Mucosa of descending colon (tissue), 3 donors: ENCODE measurements at regions not wholly inside any gene's neighbourhood (a gene's known extent, or its start where the extent isn't known, plus 50 kb on each side); places are given as distances from the start of the nearest gene placed in this dataset.

Experiments used
- ATAC-seq: fragments of 200-7000 bp; cut with Tn5 transposase; one replicate; pipeline ENCODE4 v1.9.1; 2020; ENCODE audit warnings: mild to moderate bottlenecking, moderate library complexity
- DNase-seq, 3 donors: peaks; one replicate each; pipeline ENCODE4 v3.0.0-alpha.2; 2020
- H3K36me3 ChIP-seq: fragments of 200-600 bp; one replicate; pipeline ENCODE4 v1.8.0; 2021; ENCODE audit warnings: low read depth, mild to moderate bottlenecking
- H3K4me1 ChIP-seq: fragments of 200-600 bp; one replicate; pipeline ENCODE4 v1.8.0; 2021; ENCODE audit warnings: low read depth, mild to moderate bottlenecking
- H3K4me3 ChIP-seq: fragments of 200-600 bp; one replicate; pipeline ENCODE4 v1.8.0; 2021; ENCODE audit warnings: mild to moderate bottlenecking
- H3K9me3 ChIP-seq: fragments of 200-600 bp; one replicate; pipeline ENCODE4 v1.8.0; 2021; ENCODE audit warnings: mild to moderate bottlenecking
- intact Hi-C, 2 donors: fragments of 100-400 bp; cut with DNase I in 1 of 2; cut with micrococcal nuclease in 1 of 2; formaldehyde crosslinking; loops; one replicate each; pipeline versions ENCODE4 v1.11.0 to v1.11.1; 2022; cut with DNase I, micrococcal nuclease
- TF ChIP-seq, protein P1 (sequence below): fragments of 200-600 bp; IDR thresholded peaks from one replicate; pipeline ENCODE4 v1.8.0; 2022; ENCODE audit warnings: antibody characterized with exemption, mild to moderate bottlenecking
- donor health status: DM: no; HTN: no; CAD: no; lungs with moderate emphysema.
- donor health status: DM: no; HTN: no; CAD: no.
- donor health status: DM: no; HTN: yes; CAD: no.

DNA sequence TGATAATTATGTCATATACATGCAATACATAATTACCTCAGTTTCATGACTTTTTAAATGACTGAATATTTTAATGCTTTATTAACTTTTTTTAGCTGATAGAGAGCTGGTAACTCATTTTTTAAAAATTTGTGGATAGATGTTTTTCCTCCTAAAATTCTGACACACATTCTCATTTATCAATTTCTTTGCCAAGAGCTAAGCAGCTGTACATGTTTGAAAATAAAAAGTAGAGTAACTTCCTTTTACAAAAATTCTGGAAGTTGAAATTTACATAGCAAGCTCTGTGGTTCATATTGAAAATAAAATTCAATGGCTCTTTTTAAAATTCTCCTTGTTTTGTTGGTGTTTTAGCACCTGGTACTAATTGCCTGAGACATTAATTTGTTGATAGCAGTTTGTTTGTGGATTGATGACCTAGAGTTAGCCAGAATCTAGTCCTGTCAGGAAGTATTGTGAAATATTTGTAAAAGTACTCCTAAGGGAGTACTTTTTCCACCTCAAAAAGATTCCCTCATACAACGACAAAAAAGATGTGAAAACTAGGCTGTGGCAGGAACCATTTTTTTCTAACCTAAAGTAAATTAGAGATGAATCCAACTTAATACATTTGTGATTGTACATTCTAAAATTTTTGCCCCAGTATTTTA lies 621.8 kb downstream of the BCKDHB start:
- intact Hi-C loops, result no loop called here
- Histone ChIP-seq H3K9me3 (no peaks in the 10 kb centered on the region), H3K4me3 (no peak overlapping the region), H3K36me3 (no peaks in the 10 kb centered on the region), H3K4me1 (no peaks in the 10 kb centered on the region)
- DNase-seq, result no peak
- TF ChIP-seq, protein P1, sequence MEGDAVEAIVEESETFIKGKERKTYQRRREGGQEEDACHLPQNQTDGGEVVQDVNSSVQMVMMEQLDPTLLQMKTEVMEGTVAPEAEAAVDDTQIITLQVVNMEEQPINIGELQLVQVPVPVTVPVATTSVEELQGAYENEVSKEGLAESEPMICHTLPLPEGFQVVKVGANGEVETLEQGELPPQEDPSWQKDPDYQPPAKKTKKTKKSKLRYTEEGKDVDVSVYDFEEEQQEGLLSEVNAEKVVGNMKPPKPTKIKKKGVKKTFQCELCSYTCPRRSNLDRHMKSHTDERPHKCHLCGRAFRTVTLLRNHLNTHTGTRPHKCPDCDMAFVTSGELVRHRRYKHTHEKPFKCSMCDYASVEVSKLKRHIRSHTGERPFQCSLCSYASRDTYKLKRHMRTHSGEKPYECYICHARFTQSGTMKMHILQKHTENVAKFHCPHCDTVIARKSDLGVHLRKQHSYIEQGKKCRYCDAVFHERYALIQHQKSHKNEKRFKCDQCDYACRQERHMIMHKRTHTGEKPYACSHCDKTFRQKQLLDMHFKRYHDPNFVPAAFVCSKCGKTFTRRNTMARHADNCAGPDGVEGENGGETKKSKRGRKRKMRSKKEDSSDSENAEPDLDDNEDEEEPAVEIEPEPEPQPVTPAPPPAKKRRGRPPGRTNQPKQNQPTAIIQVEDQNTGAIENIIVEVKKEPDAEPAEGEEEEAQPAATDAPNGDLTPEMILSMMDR, result no peak
- ATAC-seq, result no peak

DNA sequence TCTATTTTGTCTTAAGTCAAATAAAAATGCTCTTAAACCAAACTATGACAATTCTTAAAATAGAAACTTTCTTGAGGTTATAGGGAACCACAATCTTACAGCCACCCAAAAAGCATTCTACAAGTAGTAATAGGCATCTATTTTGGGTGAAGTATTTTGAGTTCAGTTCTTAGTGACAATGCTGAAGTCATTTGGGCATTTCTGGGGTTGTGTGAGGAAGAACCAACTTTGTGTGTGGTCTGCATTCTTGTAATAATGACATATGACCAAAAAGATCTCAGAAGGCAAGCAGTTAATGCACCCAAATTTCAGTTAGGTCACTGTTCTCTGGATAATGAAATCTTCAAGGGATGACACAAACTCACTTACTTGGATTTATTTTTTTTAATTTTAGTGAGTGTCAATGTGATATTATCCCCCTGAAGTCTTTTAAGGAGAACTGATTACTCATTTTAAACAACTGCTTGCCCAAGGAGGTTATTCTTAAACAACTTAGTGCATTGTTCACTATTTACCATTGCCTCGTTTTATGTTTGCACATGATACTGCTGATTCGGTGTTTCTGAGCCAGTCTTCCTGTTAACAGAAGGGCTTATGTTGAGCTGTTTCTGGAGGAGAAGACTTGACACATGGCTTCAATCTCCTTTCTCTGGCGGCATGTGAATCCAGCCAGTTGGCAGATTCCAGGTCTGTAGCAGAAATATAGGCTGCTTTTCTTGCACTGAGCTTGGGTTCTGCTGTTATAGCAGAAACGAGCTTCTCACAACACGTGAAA lies 618.9 kb downstream of the BCKDHB start:
- H3K4me1 ChIP-seq, result no peaks in the 10 kb centered on the region
- H3K9me3 ChIP-seq, result no peaks in the 10 kb centered on the region
- intact Hi-C loops, result no loop called here
- no peaks in the 10 kb centered on the region for H3K36me3 ChIP-seq
- DNase-seq (no peak), ATAC-seq (no peak)
- no peak overlapping the region for H3K4me3 ChIP-seq
- TF ChIP-seq, protein P1, result no peak

DNA sequence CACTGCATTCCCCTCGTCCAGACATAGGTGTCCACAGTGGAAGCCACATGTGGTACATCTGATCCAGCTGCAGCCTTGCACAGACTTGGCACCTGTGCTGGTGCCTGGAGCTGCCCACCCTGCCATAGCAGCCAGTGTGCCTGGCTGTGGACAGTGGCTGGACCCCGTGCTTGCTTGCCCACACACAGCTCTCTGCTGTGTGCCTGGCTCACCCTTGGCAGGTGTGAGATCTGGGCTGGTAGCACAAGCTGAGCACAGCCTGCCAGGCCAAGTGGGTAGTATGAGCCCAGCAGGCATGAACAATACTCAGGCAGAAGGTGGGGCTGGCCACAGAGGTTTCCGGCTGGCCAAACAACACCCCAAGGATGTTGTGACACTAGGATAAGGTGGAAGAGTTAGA lies 614.4 kb downstream of the BCKDHB start:
- no peak for ATAC-seq
- intact Hi-C loops, result no loop called here
- H3K36me3 ChIP-seq, result no peaks in the 10 kb centered on the region
- TF ChIP-seq, protein P1, result no peak
- H3K4me1 ChIP-seq, result no peaks in the 10 kb centered on the region
- no peak overlapping the region for H3K4me3 ChIP-seq
- no peak for DNase-seq
- H3K9me3 ChIP-seq, result no peaks in the 10 kb centered on the region

DNA sequence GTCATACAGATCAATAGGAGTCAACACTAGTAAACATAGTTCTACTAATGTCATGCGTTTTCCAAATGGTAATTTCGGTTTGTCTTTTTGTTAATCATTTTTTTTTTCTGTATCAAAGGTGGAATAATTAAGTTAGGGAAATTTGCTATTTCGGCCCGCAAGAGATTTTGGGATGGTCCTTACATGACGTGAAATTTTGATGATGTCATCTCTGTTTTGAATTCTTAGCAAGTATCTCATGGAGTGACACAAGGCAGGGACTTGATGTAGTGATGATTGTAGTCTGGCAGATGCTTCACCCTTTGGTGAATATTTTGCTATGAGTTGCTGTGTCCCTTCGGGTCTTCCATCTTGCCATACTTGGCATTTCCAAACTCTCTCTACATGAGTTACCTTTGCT lies 608.0 kb downstream of the BCKDHB start:
- intact Hi-C loops, result no loop called here
- ATAC-seq (no peak), DNase-seq (no peak)
- Histone ChIP-seq H3K36me3 (no peaks in the 10 kb centered on the region), H3K9me3 (no peaks in the 10 kb centered on the region), H3K4me3 (no peak overlapping the region), H3K4me1 (no peaks in the 10 kb centered on the region)
- TF ChIP-seq, protein P1, result no peak

DNA sequence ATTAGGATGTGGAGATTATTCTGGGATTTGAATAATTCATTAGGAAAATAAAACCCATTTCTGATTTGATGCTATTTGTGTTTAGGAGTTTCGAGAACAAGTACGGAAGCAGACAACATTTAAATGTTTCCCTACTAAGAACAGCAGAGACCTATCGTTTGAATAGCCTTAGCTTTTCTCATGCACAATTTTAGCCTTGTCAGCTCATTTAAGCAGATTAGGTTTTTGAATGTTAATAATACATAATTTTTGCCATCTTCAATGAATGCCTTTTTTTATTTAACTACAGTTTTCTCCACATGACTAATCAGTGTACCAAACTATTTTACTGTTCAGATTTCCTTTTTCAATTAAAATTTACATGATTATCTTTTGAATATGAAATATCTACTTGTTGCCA lies 592.0 kb downstream of the BCKDHB start:
- ATAC-seq, result no peak
- no peak for DNase-seq
- TF ChIP-seq, protein P1, result no peak
- intact Hi-C loops, result no loop called here
- H3K36me3 ChIP-seq, result no peaks in the 10 kb centered on the region
- H3K9me3 ChIP-seq, result peaks cover 9% of the 10 kb centered on the region
- no peak overlapping the region for H3K4me3 ChIP-seq
- H3K4me1 ChIP-seq, result no peaks in the 10 kb centered on the region
